HepG2 (cell line): ENCODE measurements at regions not wholly inside any gene's neighbourhood (a gene's known extent, or its start where the extent isn't known, plus 50 kb on each side); places are given as distances from the start of the nearest gene placed in this dataset.

Experiments
- ATAC-seq: fragments of 200-7000 bp; cut with Tn5 transposase; 3 replicates; pipeline ENCODE4 v1.9.1; 2020; ENCODE audit warnings: mild to moderate bottlenecking, moderate library complexity
- BruUV-seq: library from RNA; stranded (reverse); fragments of 400-500 nt; replicated peaks from 2 replicates; lab custom pipeline; 2021; lab: Mats Ljungman, UMichigan
- CTCF ChIA-PET: fragments of 300-600 bp; formaldehyde crosslinking; extraction: SDS; loops from one replicate; lab custom pipeline; 2021; ENCODE audit warnings: low total read pairs, inconsistent platforms, low intra/inter-chr PET ratio; lab: Yijun Ruan, JAX
- POLR2A ChIA-PET: fragments of 350-600 bp; sonication (Branson Sonifier 250); formaldehyde crosslinking; loops from one replicate; lab custom pipeline; 2020; ENCODE audit warnings: antibody characterized with exemption, inconsistent platforms; lab: Yijun Ruan, JAX
- DNase-seq: peaks from one replicate; pipeline ENCODE4 v3.0.0-alpha.2; 2015; ENCODE audit warnings: low spot score
- FAIRE-seq: peaks from 3 replicates; lab custom pipeline; 2011; peaks lifted over from hg19 to GRCh38; lab: Jason Lieb, UNC
- H2AFZ ChIP-seq: one replicate; pipeline ENCODE4 v1.6.1; 2011; ENCODE audit warnings: low read length, inconsistent platforms
- H3K27ac ChIP-seq: fragments of 300-600 bp; 3 replicates; pipeline ENCODE4 v1.8.0; 2011; ENCODE audit warnings: mixed run types, mild to moderate bottlenecking, mixed read lengths, low read length, inconsistent platforms; ENCODE audit not compliant: insufficient read depth; ENCODE audit errors: extremely low read length
- H3K27me3 ChIP-seq, 2 experiments: fragments of 200-600 bp in 1 of 2; 2 replicates in 1 of 2; 3 replicates in 1 of 2; pipeline versions ENCODE4 v1.6.0 to v1.8.0; 2011; ENCODE audit warnings: low read length in 2 of 2, mild to moderate bottlenecking in 2 of 2, moderate library complexity in 2 of 2, inconsistent platforms in 1 of 2; ENCODE audit not compliant: insufficient read depth in 2 of 2, control insufficient read depth in 1 of 2
- H3K36me3 ChIP-seq, 2 experiments: fragments of 200-600 bp in 1 of 2; replicated peaks in 1 of 2; 2 replicates in 1 of 2; 3 replicates in 1 of 2; pipeline versions ENCODE4 v1.5.1 to v1.8.0; 2011; ENCODE audit warnings: low read length in 2 of 2, inconsistent platforms in 1 of 2; ENCODE audit not compliant: insufficient read depth in 2 of 2, control insufficient read depth in 1 of 2
- H3K4me1 ChIP-seq: 2 replicates; pipeline ENCODE4 v1.5.1; 2012; ENCODE audit warnings: low read length, inconsistent platforms; ENCODE audit not compliant: insufficient read depth
- H3K4me2 ChIP-seq: 2 replicates; pipeline ENCODE4 v1.6.0; 2011; ENCODE audit warnings: low read depth, low read length, inconsistent platforms
- H3K4me3 ChIP-seq, 3 experiments: fragments of 200-600 bp in 1 of 3; sonication (generic), shearing (Covaris generic) in 1 of 3; replicated peaks in 1 of 3; 2 replicates each; pipeline ENCODE4 v1.5.1; 2011 to 2016; ENCODE audit warnings: low read length in 3 of 3, inconsistent platforms in 2 of 3, low read depth in 2 of 3, mild to moderate bottlenecking in 2 of 3, control low read depth in 1 of 3, mixed read lengths in 1 of 3; ENCODE audit not compliant: insufficient read depth in 1 of 3
- H3K79me2 ChIP-seq: one replicate; pipeline ENCODE4 v1.6.1; 2011; ENCODE audit warnings: low read length, inconsistent platforms; ENCODE audit not compliant: insufficient read depth
- H3K9ac ChIP-seq: 2 replicates; pipeline ENCODE4 v1.6.0; 2011; ENCODE audit warnings: mild to moderate bottlenecking, low read depth, low read length, inconsistent platforms; ENCODE audit not compliant: insufficient read depth
- H3K9me3 ChIP-seq: 2 replicates; pipeline ENCODE4 v1.5.1; 2012; ENCODE audit warnings: mild to moderate bottlenecking, low read length
- H4K20me1 ChIP-seq: 2 replicates; pipeline ENCODE4 v1.6.0; 2011; ENCODE audit warnings: inconsistent platforms, mild to moderate bottlenecking, low read length, moderate library complexity; ENCODE audit not compliant: insufficient read depth
- ARNT2 ChIP-seq: sonication (generic); formaldehyde crosslinking; IDR thresholded peaks from 2 replicates; pipeline ENCODE4 v1.8.0; 2022; ENCODE audit warnings: mild to moderate bottlenecking, low read depth, missing genetic modification reagents, moderate library complexity
- ELF1 ChIP-seq: sonication (generic); formaldehyde crosslinking; IDR thresholded peaks from 2 replicates; pipeline ENCODE4 v1.4.0; 2020; ENCODE audit warnings: missing genetic modification reagents
- HCFC1 ChIP-seq: fragments of 150-350 bp; IDR thresholded peaks from 2 replicates; pipeline ENCODE4 v1.6.1; 2014; ENCODE audit warnings: low read depth, low read length
- HINFP ChIP-seq: sonication (generic); formaldehyde crosslinking; IDR thresholded peaks from 2 replicates; pipeline ENCODE4 v1.4.0; 2020; ENCODE audit warnings: low read depth, mild to moderate bottlenecking, missing genetic modification reagents
- HNRNPH1 ChIP-seq: fragments of 200-400 bp; formaldehyde crosslinking; optimal IDR thresholded peaks from 2 replicates; pipeline ENCODE3; 2017; ENCODE audit warnings: mild to moderate bottlenecking, low read depth, low read length
- MTA1 ChIP-seq: sonication (generic); formaldehyde crosslinking; IDR thresholded peaks from 2 replicates; pipeline ENCODE4 v1.4.0; 2020; ENCODE audit warnings: missing genetic modification reagents, mild to moderate bottlenecking, borderline replicate concordance
- PRMT3 ChIP-seq: sonication (generic); formaldehyde crosslinking; IDR thresholded peaks from 2 replicates; pipeline ENCODE4 v1.8.1; 2022; ENCODE audit warnings: low read depth, mild to moderate bottlenecking, moderate library complexity, missing genetic modification reagents, borderline replicate concordance
- STAT5B ChIP-seq: sonication (generic); formaldehyde crosslinking; IDR thresholded peaks from 2 replicates; pipeline ENCODE4 v1.4.0; 2020; ENCODE audit warnings: missing genetic modification reagents
- TP53 ChIP-seq: sonication (generic); formaldehyde crosslinking; conservative IDR thresholded peaks from 2 replicates; pipeline ENCODE4 v1.4.0; 2020; ENCODE audit warnings: missing genetic modification reagents
- ZNF12 ChIP-seq: sonication (generic); formaldehyde crosslinking; IDR thresholded peaks from 2 replicates; pipeline ENCODE4 v1.5.0; 2020; ENCODE audit warnings: missing genetic modification reagents
- ZNF598 ChIP-seq: sonication (generic); formaldehyde crosslinking; IDR thresholded peaks from 2 replicates; pipeline ENCODE4 v1.5.1; 2020; ENCODE audit warnings: mild to moderate bottlenecking, missing genetic modification reagents, borderline replicate concordance
- ZNF709 ChIP-seq: sonication (generic); formaldehyde crosslinking; IDR thresholded peaks from 2 replicates; pipeline ENCODE4 v1.5.0; 2020; ENCODE audit warnings: mild to moderate bottlenecking, missing genetic modification reagents
- WGBS: methylation state at CpG from one replicate; pipeline ENCODE4 v1.1.6; 2017; ENCODE audit warnings: low lambda C conversion rate; 5-methylcytosine and 5-hydroxymethylcytosine counted together
- in situ Hi-C: cut with HindIII; loops from 2 replicates; pipeline ENCODE4 v1.10.0; 2017; ENCODE audit warnings: low pct_unique_long_range_greater_than_20kb; ENCODE audit not compliant: extremely low pct_ligation_motif_present
- intact Hi-C: fragments of 100-400 bp; cut with micrococcal nuclease; formaldehyde crosslinking; loops from one replicate; pipeline ENCODE4 v1.10.0; 2022; ENCODE audit not compliant: unreplicated experiment

GRCh38 chr2:121858369-121858768 lies 102.9 kb downstream of the TSN start:
- no peak for FAIRE-seq
- no peaks in the 10 kb centered on the region for H3K9me3 ChIP-seq
- WGBS: 0% methylated on average over 2 of the region's 2 CpGs
- TF ChIP-seq HNRNPH1 (no peak), STAT5B (CRISPR knock-in tag) (no peak), MTA1 (CRISPR knock-in tag) (no peak), TP53 (CRISPR knock-in tag) (no peak), PRMT3 (CRISPR knock-in tag) (no peak), HCFC1 (no peak), ZNF709 (CRISPR knock-in tag) (no peak), ZNF598 (no peak), ELF1 (CRISPR knock-in tag) (no peak), ARNT2 (CRISPR knock-in tag) (no peak)
- H4K20me1 ChIP-seq: no peaks in the 10 kb centered on the region
- no peak for DNase-seq
- ChIA-PET POLR2A (no interaction called here), CTCF (no interaction called here)
- no peak overlapping the region for H3K9ac ChIP-seq
- no peak overlapping the region for H3K4me2 ChIP-seq
- H3K4me3 ChIP-seq: no peak overlapping the region
- BruUV-seq: no TSS peak
- H3K79me2 ChIP-seq: no peaks in the 10 kb centered on the region
- intact Hi-C loops: no loop called here
- H3K27ac ChIP-seq: no peak overlapping the region
- H3K27me3 ChIP-seq: no peaks in the 10 kb centered on the region; a peak in 1 of 5 replicates
- H2AFZ ChIP-seq: no peak overlapping the region
- ATAC-seq: no peak
- H3K4me1 ChIP-seq: no peaks in the 10 kb centered on the region
- in situ Hi-C loops: no loop called here
- H3K36me3 ChIP-seq: no peaks in the 10 kb centered on the region

- Histone ChIP-seq H3K9me3 (no peaks in the 10 kb centered on the region), H3K4me3 (no peak overlapping the region), H3K36me3 (no peaks in the 10 kb centered on the region), H3K27me3 (no peaks in the 10 kb centered on the region; a peak in 1 of 5 replicates), H3K4me2 (no peak overlapping the region), H3K9ac (no peak overlapping the region), H4K20me1 (no peaks in the 10 kb centered on the region), H2AFZ (no peak overlapping the region), H3K4me1 (no peaks in the 10 kb centered on the region), H3K27ac (no peak overlapping the region), H3K79me2 (no peaks in the 10 kb centered on the region)
- WGBS: 1% methylated on average over 2 of the region's 2 CpGs
- TF ChIP-seq HINFP (no peak), ZNF12 (CRISPR knock-in tag) (peak; percentile 91)
- no peak for ATAC-seq
- DNase-seq: no peak
- in situ Hi-C loops: no loop called here
- no TSS peak for BruUV-seq
- FAIRE-seq: no peak
- ChIA-PET CTCF (no interaction called here), POLR2A (no interaction called here)
- intact Hi-C loops: no loop called here
Observed at GRCh38 chr2:121858847-121859246, 103.4 kb downstream of the TSN start.
